Testis (tissue), 2 donors: ENCODE measurements at regions not wholly inside any gene's neighbourhood (a gene's known extent, or its start where the extent isn't known, plus 50 kb on each side); places are given as distances from the start of the nearest gene placed in this dataset.

Experiments used
- CTCF ChIP-seq, 3 experiments: fragments of 450-650 bp in 2 of 3; fragments of 200-600 bp in 1 of 3; sonication (generic) in 1 of 3; IDR thresholded peaks; one replicate each; pipeline ENCODE4 v1.5.1; 2016 to 2019; ENCODE audit warnings: antibody characterized with exemption in 3 of 3, mild to moderate bottlenecking in 2 of 3, moderate library complexity in 1 of 3
- POLR2A ChIP-seq: fragments of 450-650 bp; IDR thresholded peaks from one replicate; pipeline ENCODE4 v1.6.1; 2017; ENCODE audit warnings: antibody characterized with exemption, mild to moderate bottlenecking, moderate library complexity

- TF ChIP-seq CTCF (IDR thresholded peaks at IDR 0.05): no peak
- TF ChIP-seq POLR2A: no peak
Measured at GRCh38 chr2:167844714-167845530, 402.5 kb downstream of the STK39 start.
